Stimulated activated CD4-positive, alpha-beta T cell treated with anti-CD3 and anti-CD28 coated beads, TNF-alpha, amount 100 ng/mL, for 4 hours (primary cell): ENCODE measurements at regions not wholly inside any gene's neighbourhood (a gene's known extent, or its start where the extent isn't known, plus 50 kb on each side); places are given as distances from the start of the nearest gene placed in this dataset.
"Not testable (repeated sequence)": the region's sequence is repeated elsewhere in the genome, so short reads cannot be mapped to it uniquely, and the experiment has no call there.

Source experiments
- DNase-seq, 3 experiments: peaks; one replicate each; pipeline ENCODE4 v3.0.0-alpha.2; 2020; ENCODE audit warnings: low read depth in 3 of 3

- DNase-seq, result no peak
Measured at GRCh38 chr10:6877722-6878392, 297.8 kb upstream of the PRKCQ start.

GRCh38 chr10:6877336-6877721 lies 297.3 kb upstream of the PRKCQ start:
- DNase-seq, result no peak

- no peak for DNase-seq
Measured at GRCh38 chr10:6875269-6875865, 295.3 kb upstream of the PRKCQ start.

- no peak for DNase-seq
Measured at GRCh38 chr10:6871128-6871527, 291.1 kb upstream of the PRKCQ start.

- no peak for DNase-seq
Measured at GRCh38 chr10:6868036-6868725, 288.1 kb upstream of the PRKCQ start.

- DNase-seq, result no peak
Measured at GRCh38 chr10:6866757-6867156, 286.7 kb upstream of the PRKCQ start.

- no peak for DNase-seq
Measured at GRCh38 chr10:6864142-6864541, 284.1 kb upstream of the PRKCQ start.

- no peak for DNase-seq
Measured at GRCh38 chr10:6863381-6863780, 283.3 kb upstream of the PRKCQ start.

GRCh38 chr10:6850452-6850851 lies 270.4 kb upstream of the PRKCQ start:
- DNase-seq, result no peak

GRCh38 chr10:6847561-6847960 lies 267.5 kb upstream of the PRKCQ start:
- DNase-seq, result no peak

GRCh38 chr10:6843894-6844650 lies 264.0 kb upstream of the PRKCQ start:
- DNase-seq, result no peak

GRCh38 chr10:6843481-6843881 lies 263.4 kb upstream of the PRKCQ start:
- no peak for DNase-seq

GRCh38 chr10:6842722-6843121 lies 262.6 kb upstream of the PRKCQ start:
- DNase-seq, result no peak

GRCh38 chr10:6841761-6842160 lies 261.7 kb upstream of the PRKCQ start:
- DNase-seq, result no peak

- DNase-seq, result no peak
Measured at GRCh38 chr10:6840766-6841165, 260.7 kb upstream of the PRKCQ start.

- no peak for DNase-seq
Measured at GRCh38 chr10:6840201-6840691, 260.2 kb upstream of the PRKCQ start.

- no peak for DNase-seq
Measured at GRCh38 chr10:6838118-6838517, 258.0 kb upstream of the PRKCQ start.

GRCh38 chr10:6833458-6834011 lies 253.5 kb upstream of the PRKCQ start:
- DNase-seq, result no peak

- not testable (repeated sequence) for DNase-seq
Measured at GRCh38 chr10:6830981-6831380, 250.9 kb upstream of the PRKCQ start.

GRCh38 chr10:6824793-6825192 lies 244.7 kb upstream of the PRKCQ start:
- DNase-seq, result not testable (repeated sequence)

- DNase-seq, result no peak
Measured at GRCh38 chr10:6823770-6824169, 243.7 kb upstream of the PRKCQ start.

GRCh38 chr10:6819301-6819700 lies 239.2 kb upstream of the PRKCQ start:
- no peak for DNase-seq
